Lower leg skin (tissue), 4 donors: ENCODE measurements at regions not wholly inside any gene's neighbourhood (a gene's known extent, or its start where the extent isn't known, plus 50 kb on each side); places are given as distances from the start of the nearest gene placed in this dataset.

Experiments used
- DNase-seq, 2 donors: peaks; one replicate each; pipeline ENCODE4 v3.0.0-alpha.2; 2019; ENCODE audit warnings: low spot score in 2 of 2
- H3K4me3 ChIP-seq: fragments of 200-600 bp; sonication (generic); 2 replicates; pipeline ENCODE4 v1.5.1; 2017; ENCODE audit warnings: mild to moderate bottlenecking, low read depth; ENCODE audit not compliant: poor library complexity, severe bottlenecking
- POLR2A ChIP-seq, 2 donors: fragments of 450-650 bp; IDR thresholded peaks; one replicate each; pipeline ENCODE4 v1.6.1; 2016 to 2017; ENCODE audit warnings: antibody characterized with exemption in 2 of 2, mild to moderate bottlenecking in 1 of 2, moderate library complexity in 1 of 2
- WGBS, 2 donors: methylation state at CpG; one replicate each; pipeline ENCODE4 v1.1.5; 2018; 5-methylcytosine and 5-hydroxymethylcytosine counted together
- intact Hi-C: fragments of 100-400 bp; cut with DNase I; formaldehyde crosslinking; loops from one replicate; pipeline ENCODE4 v1.15.0; 2023; ENCODE audit warnings: low total_unique reads
- TF ChIP-seq, protein P1 (sequence below), 3 donors: fragments of 450-650 bp; IDR thresholded peaks; one replicate each; pipeline ENCODE4 v1.5.1; 2016; ENCODE audit warnings: antibody characterized with exemption in 3 of 3, mild to moderate bottlenecking in 3 of 3, moderate library complexity in 2 of 3

DNA sequence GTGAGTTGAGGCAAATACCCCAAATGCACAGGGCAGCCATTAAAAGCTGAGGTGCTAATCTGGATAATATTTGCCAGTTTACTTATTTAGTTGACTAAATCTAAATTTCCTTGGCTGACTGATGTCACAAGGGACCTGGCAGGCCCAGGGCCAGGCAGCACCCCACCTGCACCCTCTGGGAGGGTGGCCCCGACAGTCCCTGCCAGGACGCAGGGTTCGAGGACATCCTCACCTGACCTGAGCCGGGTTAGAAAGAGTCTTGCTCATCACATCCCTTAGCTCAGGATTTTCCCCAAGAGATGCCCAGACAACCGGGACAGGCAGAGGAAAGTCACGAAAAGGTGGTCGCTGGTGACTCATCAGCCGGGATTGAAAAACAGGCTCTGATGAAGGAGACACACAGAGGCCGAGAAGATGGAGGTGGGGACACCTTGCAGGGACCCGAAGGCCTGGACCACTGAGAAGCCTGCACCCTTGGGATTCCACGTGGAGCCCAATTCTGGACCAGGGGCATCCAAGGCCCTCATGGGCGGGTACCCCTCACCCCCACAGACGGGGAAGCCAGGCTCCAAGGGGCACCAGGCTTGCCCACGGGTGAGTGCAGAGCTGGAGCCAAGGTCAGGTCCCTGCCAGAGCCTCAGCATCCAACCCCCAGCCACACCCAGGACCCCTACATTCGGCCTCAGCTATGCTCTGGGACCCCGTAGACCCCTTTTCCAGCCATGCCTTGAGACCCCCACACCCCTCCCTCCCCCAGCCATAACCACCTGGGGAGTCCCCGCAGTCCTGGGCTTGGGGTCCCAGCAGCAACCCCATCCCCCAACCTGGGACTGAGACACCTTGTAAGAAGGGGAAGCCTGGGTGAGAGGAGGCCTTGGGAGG is 103.2 kb downstream of the SOX1 start:
- intact Hi-C loops = no loop called here
- DNase-seq = peak in 1 of 2 donors; percentile 70
- TF ChIP-seq, protein P1, sequence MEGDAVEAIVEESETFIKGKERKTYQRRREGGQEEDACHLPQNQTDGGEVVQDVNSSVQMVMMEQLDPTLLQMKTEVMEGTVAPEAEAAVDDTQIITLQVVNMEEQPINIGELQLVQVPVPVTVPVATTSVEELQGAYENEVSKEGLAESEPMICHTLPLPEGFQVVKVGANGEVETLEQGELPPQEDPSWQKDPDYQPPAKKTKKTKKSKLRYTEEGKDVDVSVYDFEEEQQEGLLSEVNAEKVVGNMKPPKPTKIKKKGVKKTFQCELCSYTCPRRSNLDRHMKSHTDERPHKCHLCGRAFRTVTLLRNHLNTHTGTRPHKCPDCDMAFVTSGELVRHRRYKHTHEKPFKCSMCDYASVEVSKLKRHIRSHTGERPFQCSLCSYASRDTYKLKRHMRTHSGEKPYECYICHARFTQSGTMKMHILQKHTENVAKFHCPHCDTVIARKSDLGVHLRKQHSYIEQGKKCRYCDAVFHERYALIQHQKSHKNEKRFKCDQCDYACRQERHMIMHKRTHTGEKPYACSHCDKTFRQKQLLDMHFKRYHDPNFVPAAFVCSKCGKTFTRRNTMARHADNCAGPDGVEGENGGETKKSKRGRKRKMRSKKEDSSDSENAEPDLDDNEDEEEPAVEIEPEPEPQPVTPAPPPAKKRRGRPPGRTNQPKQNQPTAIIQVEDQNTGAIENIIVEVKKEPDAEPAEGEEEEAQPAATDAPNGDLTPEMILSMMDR (IDR thresholded peaks at IDR 0.05) = no peak
- TF ChIP-seq POLR2A (IDR thresholded peaks at IDR 0.05) = no peak
- WGBS, 2 donors = 82 to 85% methylated on average over 17 of the region's 17 CpGs
- no peak overlapping the region for H3K4me3 ChIP-seq

GRCh38 chr13:112170823-112171569 is 104.0 kb downstream of the SOX1 start:
- intact Hi-C loops = no loop called here
- WGBS, 2 donors = 88 to 92% methylated on average over 15 of the region's 15 CpGs

DNA sequence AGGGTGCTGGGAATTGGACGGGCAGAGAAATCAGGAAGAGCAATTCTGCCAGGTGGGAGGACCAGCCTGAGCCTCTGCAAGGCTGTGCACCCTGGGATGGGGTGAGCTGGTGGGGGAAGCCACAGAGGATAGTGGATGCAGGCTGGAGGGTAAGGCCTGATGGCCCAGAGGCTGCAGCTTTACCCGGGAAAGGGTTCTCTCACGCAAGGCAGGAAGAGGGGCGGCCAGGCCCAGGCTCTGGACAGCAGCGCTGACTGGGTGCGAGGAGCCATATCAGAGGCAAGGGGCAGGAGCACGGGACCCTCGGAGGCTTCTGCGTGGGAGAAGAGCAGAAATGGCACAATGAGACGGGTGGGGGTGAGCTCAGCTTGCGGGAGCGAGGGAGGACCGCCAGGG is 104.6 kb downstream of the SOX1 start:
- TF ChIP-seq POLR2A (IDR thresholded peaks at IDR 0.05) = no peak
- TF ChIP-seq, protein P1 (IDR thresholded peaks at IDR 0.05) = no peak
- 77 to 84% methylated on average over 13 of the region's 13 CpGs for WGBS, 2 donors
- intact Hi-C loops = no loop called here

More at GRCh38 chr13:112170823-112171569, 104.0 kb downstream of the SOX1 start:
- TF ChIP-seq, protein P1 (IDR thresholded peaks at IDR 0.05) = no peak
- TF ChIP-seq POLR2A (IDR thresholded peaks at IDR 0.05) = no peak
- no peak for DNase-seq
- H3K4me3 ChIP-seq = no peak overlapping the region

GRCh38 chr13:112172017-112172416 is 105.1 kb downstream of the SOX1 start:
- H3K4me3 ChIP-seq = no peak overlapping the region
- 71 to 74% methylated on average over 9 of the region's 9 CpGs for WGBS, 2 donors
- DNase-seq = peak in 1 of 2 donors; percentile 37
- TF ChIP-seq POLR2A (IDR thresholded peaks at IDR 0.05) = no peak
- TF ChIP-seq, protein P1 (IDR thresholded peaks at IDR 0.05) = no peak
- intact Hi-C loops = no loop called here

More for the DNA sequence above, 104.6 kb downstream of the SOX1 start:
- no peak overlapping the region for H3K4me3 ChIP-seq
- peak in 1 of 2 donors; percentile 70 for DNase-seq

DNA sequence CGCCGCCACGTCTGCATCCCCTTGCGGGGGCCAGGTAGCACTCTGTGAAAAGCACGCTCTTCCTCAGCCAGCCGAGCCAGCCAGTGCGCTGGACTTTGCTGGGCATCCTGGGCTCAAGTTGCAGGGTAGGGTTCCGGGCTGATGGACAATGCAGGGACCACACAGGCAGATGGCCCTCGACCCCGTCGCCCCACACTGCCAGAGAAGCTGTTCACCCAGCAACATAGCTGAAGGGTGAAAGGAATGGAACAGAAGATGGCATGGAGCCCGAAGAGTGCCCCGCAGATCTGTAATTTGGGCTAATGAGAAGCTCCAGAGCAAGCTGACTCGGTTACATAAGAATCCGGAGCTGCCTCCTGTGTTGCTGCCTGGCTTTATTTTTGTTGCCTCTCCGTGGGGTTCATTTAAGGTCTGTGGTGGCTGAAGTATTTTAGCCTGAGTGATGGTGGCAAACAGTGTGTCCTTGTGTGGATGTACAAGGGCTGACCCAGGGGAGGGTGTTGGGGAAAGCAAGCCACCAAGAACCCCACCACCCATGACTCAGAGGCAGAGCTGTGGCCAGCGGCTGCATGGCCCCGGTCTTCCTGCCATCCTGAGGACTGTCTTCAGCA is 105.8 kb downstream of the SOX1 start:
- DNase-seq = peak in 1 of 2 donors; percentile 68
- intact Hi-C loops = no loop called here
- no peak for TF ChIP-seq POLR2A (IDR thresholded peaks at IDR 0.05)
- TF ChIP-seq, protein P1 (IDR thresholded peaks at IDR 0.05) = no peak
- WGBS, 2 donors = 80% methylated on average over 18 of the region's 18 CpGs
- no peak overlapping the region for H3K4me3 ChIP-seq
